GM12878 (cell line): ENCODE measurements at regions not wholly inside any gene's neighbourhood (a gene's known extent, or its start where the extent isn't known, plus 50 kb on each side); places are given as distances from the start of the nearest gene placed in this dataset.

Experiments
- ATAC-seq: fragments of 200-7000 bp; cut with Tn5 transposase; 3 replicates; pipeline ENCODE4 v1.9.1; 2020; ENCODE audit warnings: mild to moderate bottlenecking, moderate library complexity
- BruUV-seq: library from RNA; stranded (reverse); fragments of 400-500 nt; replicated peaks from 2 replicates; lab custom pipeline; 2021; lab: Mats Ljungman, UMichigan
- CTCF ChIA-PET: fragments of 300-600 bp; sonication (Branson Sonifier 250); formaldehyde crosslinking; extraction: SDS; loops from one replicate; lab custom pipeline; 2021; ENCODE audit warnings: inconsistent platforms; lab: Yijun Ruan, JAX
- POLR2A ChIA-PET: fragments of 350-600 bp; formaldehyde crosslinking; extraction: SDS; loops from one replicate; lab custom pipeline; 2021; ENCODE audit warnings: inconsistent platforms; lab: Charles Lee
- RAD21 ChIA-PET: fragments of 300-600 bp; sonication (Branson Sonifier 250); formaldehyde crosslinking; loops from one replicate; lab custom pipeline; 2023; ENCODE audit warnings: antibody characterized with exemption; ENCODE audit not compliant: unreplicated experiment; lab: Charles Lee
- SMC1A ChIA-PET: fragments of 300-600 bp; sonication (Branson Sonifier 250); formaldehyde crosslinking; loops from one replicate; lab custom pipeline; 2023; ENCODE audit not compliant: unreplicated experiment, uncharacterized antibody; lab: Charles Lee
- DNase-seq: peaks from one replicate; pipeline ENCODE4 v3.0.0-alpha.2; 2011; ENCODE audit warnings: low read depth, low spot score
- FAIRE-seq: peaks from 3 replicates; lab custom pipeline; 2011; peaks lifted over from hg19 to GRCh38; lab: Jason Lieb, UNC
- H2AFZ ChIP-seq: 2 replicates; pipeline ENCODE4 v1.6.0; 2011; ENCODE audit warnings: low read depth, low read length, control low read depth; ENCODE audit not compliant: control insufficient read depth
- H3K27ac ChIP-seq: 2 replicates; pipeline ENCODE4 v1.5.1; 2011; ENCODE audit warnings: control low read depth; ENCODE audit not compliant: control insufficient read depth, insufficient read depth
- H3K27me3 ChIP-seq, 2 experiments: replicated peaks in 1 of 2; 2 replicates each; pipeline versions ENCODE4 v1.6.0 to v1.6.1; 2011; ENCODE audit warnings: low read length in 1 of 2; ENCODE audit not compliant: control insufficient read depth in 2 of 2, insufficient read depth in 2 of 2
- H3K36me3 ChIP-seq, 2 experiments: 2 replicates each; pipeline ENCODE4 v1.5.1; 2011; ENCODE audit warnings: low read length in 1 of 2; ENCODE audit not compliant: control insufficient read depth in 2 of 2, insufficient read depth in 2 of 2
- H3K4me1 ChIP-seq: 2 replicates; pipeline ENCODE4 v1.6.1; 2011; ENCODE audit warnings: mild to moderate bottlenecking, low read length, moderate library complexity, mixed read lengths; ENCODE audit not compliant: control insufficient read depth, insufficient read depth
- H3K4me2 ChIP-seq: 2 replicates; pipeline ENCODE4 v1.6.0; 2011; ENCODE audit warnings: control low read depth; ENCODE audit not compliant: control insufficient read depth, insufficient read depth
- H3K4me3 ChIP-seq: fragments of 200-600 bp; sonication (generic); 2 replicates; pipeline ENCODE4 v1.5.1; 2016
- H3K79me2 ChIP-seq: 2 replicates; pipeline ENCODE4 v1.6.0; 2011; ENCODE audit warnings: low read length; ENCODE audit not compliant: control insufficient read depth, insufficient read depth
- H3K9ac ChIP-seq: 2 replicates; pipeline ENCODE4 v1.8.0; 2011; ENCODE audit warnings: low read length, control low read depth, mixed read lengths; ENCODE audit not compliant: control insufficient read depth, insufficient read depth
- H3K9me3 ChIP-seq: replicated peaks from 3 replicates; pipeline ENCODE4 v1.5.1; 2011; ENCODE audit warnings: mild to moderate bottlenecking, low read length; ENCODE audit not compliant: control insufficient read depth, insufficient read depth
- H4K20me1 ChIP-seq: 2 replicates; pipeline ENCODE4 v1.6.0; 2011; ENCODE audit not compliant: control insufficient read depth, insufficient read depth
- ATF3 ChIP-seq: IDR thresholded peaks from 2 replicates; pipeline ENCODE4 v1.6.1; 2011; ENCODE audit warnings: low read depth, mild to moderate bottlenecking, low read length, moderate library complexity, borderline replicate concordance; ENCODE audit errors: extremely low read depth
- BCLAF1 ChIP-seq: fragments of 450-650 bp; IDR thresholded peaks from 2 replicates; pipeline ENCODE4 v1.6.1; 2017; ENCODE audit warnings: antibody characterized with exemption, mild to moderate bottlenecking, moderate library complexity
- CHD4 ChIP-seq: fragments of 200-600 bp; sonication (generic); IDR thresholded peaks from 2 replicates; pipeline ENCODE4 v1.6.1; 2016; ENCODE audit warnings: mild to moderate bottlenecking
- EZH2 ChIP-seq: IDR thresholded peaks from 2 replicates; pipeline ENCODE4 v1.6.1; 2012; ENCODE audit warnings: low read depth, mild to moderate bottlenecking, control low read depth, inconsistent platforms, low read length, borderline replicate concordance; ENCODE audit not compliant: control insufficient read depth
- HCFC1 ChIP-seq: fragments of 150-350 bp; IDR thresholded peaks from 2 replicates; pipeline ENCODE4 v1.6.1; 2014; ENCODE audit warnings: low read length
- IKZF1 ChIP-seq: fragments of 450-650 bp; conservative IDR thresholded peaks from 2 replicates; pipeline ENCODE4 v1.6.1; 2017; ENCODE audit warnings: antibody characterized with exemption, mild to moderate bottlenecking
- NFIC ChIP-seq: IDR thresholded peaks from 2 replicates; pipeline ENCODE4 v1.6.1; 2012; ENCODE audit warnings: low read depth, mild to moderate bottlenecking, inconsistent platforms, low read length, moderate library complexity
- NFXL1 ChIP-seq: fragments of 450-650 bp; IDR thresholded peaks from 2 replicates; pipeline ENCODE4 v1.6.1; 2017; ENCODE audit warnings: antibody characterized with exemption, mild to moderate bottlenecking, borderline replicate concordance
- TAF1 ChIP-seq: IDR thresholded peaks from 2 replicates; pipeline ENCODE4 v1.6.1; 2011; ENCODE audit warnings: mild to moderate bottlenecking, low read depth, low read length, borderline replicate concordance
- YY1 ChIP-seq: IDR thresholded peaks from 2 replicates; pipeline ENCODE4 v1.6.1; 2011; ENCODE audit warnings: low read depth, mild to moderate bottlenecking, low read length
- ZNF274 ChIP-seq: IDR thresholded peaks from one replicate; pipeline ENCODE4 v1.8.0; 2011; ENCODE audit not compliant: insufficient read length, insufficient read depth
- ZNF384 ChIP-seq: IDR thresholded peaks from 2 replicates; pipeline ENCODE4 v1.6.1; 2012; ENCODE audit warnings: low read depth, mild to moderate bottlenecking, low read length, improper control_type of control experiment, borderline replicate concordance
- WGBS: methylation state at CpG from one replicate; pipeline ENCODE4 v1.1.6; 2016; ENCODE audit warnings: low lambda C conversion rate; ENCODE audit not compliant: insufficient replicate concordance, insufficient coverage; ENCODE audit errors: missing lambda C conversion rate; 5-methylcytosine and 5-hydroxymethylcytosine counted together
- in situ Hi-C: fragments of 300-500 bp; cut with MboI; formaldehyde crosslinking; loops from 9 replicates; pipeline ENCODE4 v1.14.3; 2018; ENCODE audit warnings: mixed read lengths
- intact Hi-C: fragments of 100-400 bp; cut with micrococcal nuclease; formaldehyde crosslinking; loops from one replicate; pipeline ENCODE4 v1.14.2; 2022; ENCODE audit not compliant: unreplicated experiment
- TF ChIP-seq, protein P1 (sequence below), 3 experiments: IDR thresholded peaks in 2 of 3; conservative IDR thresholded peaks in 1 of 3; 2 replicates each; pipeline ENCODE4 v1.5.1; 2011; ENCODE audit warnings: low read depth in 3 of 3, low read length in 3 of 3, mild to moderate bottlenecking in 3 of 3, control low read depth in 2 of 3, moderate library complexity in 2 of 3, inconsistent platforms in 1 of 3, mixed read lengths in 1 of 3; ENCODE audit not compliant: control insufficient read depth in 2 of 3, insufficient read depth in 1 of 3; ENCODE audit errors: extremely low read depth in 1 of 3

GRCh38 chr12:130029151-130029550 is 125.3 kb upstream of the TMEM132D start:
- ChIA-PET RAD21 (no interaction called here), SMC1A (no interaction called here), CTCF (no interaction called here), POLR2A (no interaction called here)
- Histone ChIP-seq H3K4me1 (no peaks in the 10 kb centered on the region), H3K4me3 (no peak overlapping the region), H3K9me3 (no peaks in the 10 kb centered on the region), H3K79me2 (no peaks in the 10 kb centered on the region), H4K20me1 (no peaks in the 10 kb centered on the region), H2AFZ (no peak overlapping the region), H3K4me2 (no peak overlapping the region), H3K27ac (no peak overlapping the region), H3K27me3 (no peaks in the 10 kb centered on the region), H3K36me3 (no peaks in the 10 kb centered on the region), H3K9ac (no peak overlapping the region)
- TF ChIP-seq HCFC1 (no peak), NFXL1 (no peak), ZNF384 (no peak), EZH2 (no peak), ATF3 (no peak), ZNF274 (no peak), NFIC (no peak), BCLAF1 (no peak), CHD4 (no peak), TAF1 (no peak), IKZF1 (no peak), YY1 (no peak)
- TF ChIP-seq, protein P1, sequence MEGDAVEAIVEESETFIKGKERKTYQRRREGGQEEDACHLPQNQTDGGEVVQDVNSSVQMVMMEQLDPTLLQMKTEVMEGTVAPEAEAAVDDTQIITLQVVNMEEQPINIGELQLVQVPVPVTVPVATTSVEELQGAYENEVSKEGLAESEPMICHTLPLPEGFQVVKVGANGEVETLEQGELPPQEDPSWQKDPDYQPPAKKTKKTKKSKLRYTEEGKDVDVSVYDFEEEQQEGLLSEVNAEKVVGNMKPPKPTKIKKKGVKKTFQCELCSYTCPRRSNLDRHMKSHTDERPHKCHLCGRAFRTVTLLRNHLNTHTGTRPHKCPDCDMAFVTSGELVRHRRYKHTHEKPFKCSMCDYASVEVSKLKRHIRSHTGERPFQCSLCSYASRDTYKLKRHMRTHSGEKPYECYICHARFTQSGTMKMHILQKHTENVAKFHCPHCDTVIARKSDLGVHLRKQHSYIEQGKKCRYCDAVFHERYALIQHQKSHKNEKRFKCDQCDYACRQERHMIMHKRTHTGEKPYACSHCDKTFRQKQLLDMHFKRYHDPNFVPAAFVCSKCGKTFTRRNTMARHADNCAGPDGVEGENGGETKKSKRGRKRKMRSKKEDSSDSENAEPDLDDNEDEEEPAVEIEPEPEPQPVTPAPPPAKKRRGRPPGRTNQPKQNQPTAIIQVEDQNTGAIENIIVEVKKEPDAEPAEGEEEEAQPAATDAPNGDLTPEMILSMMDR (IDR thresholded peaks at IDR 0.05 in 2 of 3, conservative IDR thresholded peaks at IDR 0.05 in 1 of 3; ENCODE audit: control insufficient read depth in 2 of 3, extremely low read depth in 1 of 3, insufficient read depth in 1 of 3, low read depth in 3 of 3, low read length in 3 of 3), result no peak
- FAIRE-seq, result no peak
- intact Hi-C loops, result loop anchor here (5.0 kb wide), 1 partner anchor 308 kb away; the partner anchor contains the start of gene PIWIL1
- in situ Hi-C loops, result no loop called here
- ATAC-seq, result no peak
- DNase-seq, result no peak
- no TSS peak for BruUV-seq
- WGBS, result 55% methylated on average over 13 of the region's 13 CpGs
